ENCODE measurements at regions not wholly inside any gene's neighbourhood (a gene's known extent, or its start where the extent isn't known, plus 50 kb on each side); places are given as distances from the start of the nearest gene placed in this dataset.

- TF ChIP-seq HOXA7 (CRISPR knock-in tag; IDR thresholded peaks at IDR 0.05; ENCODE audit: borderline replicate concordance) (no peak), ZNF18 (tag by site-specific recombination; IDR thresholded peaks at IDR 0.05) (no peak)
These were observed 606.0 kb downstream of the HDGFL1 start for GRCh38 chr6:23175391-23175790.
